IMR-90 (cell line): ENCODE measurements at regions not wholly inside any gene's neighbourhood (a gene's known extent, or its start where the extent isn't known, plus 50 kb on each side); places are given as distances from the start of the nearest gene placed in this dataset.

Source experiments
- ATAC-seq: fragments of 200-7000 bp; cut with Tn5 transposase; 2 replicates; pipeline ENCODE4 v1.9.1; 2020; ENCODE audit warnings: low read depth, mild to moderate bottlenecking, moderate library complexity
- BruUV-seq: library from RNA; stranded (reverse); fragments of 400-500 nt; replicated peaks from 2 replicates; lab custom pipeline; 2021; lab: Mats Ljungman, UMichigan
- CTCF ChIA-PET: fragments of 300-600 bp; formaldehyde crosslinking; extraction: SDS; loops from one replicate; lab custom pipeline; 2021; ENCODE audit warnings: antibody characterized with exemption; lab: Yijun Ruan, JAX
- POLR2A ChIA-PET: fragments of 300-600 bp; sonication (Branson Sonifier 250); formaldehyde crosslinking; loops from one replicate; lab custom pipeline; 2022; ENCODE audit warnings: antibody characterized with exemption; ENCODE audit not compliant: unreplicated experiment; lab: Charles Lee
- DNase-seq: peaks from one replicate; pipeline ENCODE4 v3.0.0; 2013
- H2AFZ ChIP-seq: replicated peaks from 2 replicates; pipeline ENCODE3; 2013; ENCODE audit warnings: low read length, mild to moderate bottlenecking; ENCODE audit not compliant: poor library complexity
- H2AK5ac ChIP-seq: 2 replicates; pipeline ENCODE4 v1.6.1; 2013; ENCODE audit warnings: low read depth, low read length, inconsistent platforms
- H2AK9ac ChIP-seq: replicated peaks from 2 replicates; pipeline ENCODE3; 2013; ENCODE audit warnings: mild to moderate bottlenecking, low read depth, low read length, moderate library complexity; ENCODE audit not compliant: poor library complexity
- H2BK120ac ChIP-seq: 2 replicates; pipeline ENCODE4 v1.6.1; 2013; ENCODE audit warnings: low read depth, low read length, inconsistent platforms
- H2BK15ac ChIP-seq: 3 replicates; pipeline ENCODE4 v1.6.1; 2013; ENCODE audit warnings: low read depth, low read length, inconsistent platforms
- H2BK20ac ChIP-seq: 2 replicates; pipeline ENCODE4 v1.6.1; 2013; ENCODE audit warnings: low read depth, mild to moderate bottlenecking, inconsistent platforms, low read length, moderate library complexity
- H2BK5ac ChIP-seq: 2 replicates; pipeline ENCODE4 v1.6.1; 2013; ENCODE audit warnings: mild to moderate bottlenecking, low read depth, low read length, inconsistent platforms; ENCODE audit not compliant: poor library complexity, severe bottlenecking
- H3K14ac ChIP-seq: replicated peaks from 2 replicates; pipeline ENCODE4 v1.6.1; 2013; ENCODE audit warnings: low read depth, low read length, inconsistent platforms
- H3K18ac ChIP-seq: 2 replicates; pipeline ENCODE4 v1.6.1; 2013; ENCODE audit warnings: low read depth, low read length, control low read depth
- H3K23ac ChIP-seq: 2 replicates; pipeline ENCODE4 v1.6.1; 2013; ENCODE audit warnings: low read depth, low read length, inconsistent platforms
- H3K27ac ChIP-seq: 2 replicates; pipeline ENCODE4 v1.5.1; 2013; ENCODE audit warnings: mild to moderate bottlenecking, control low read depth, low read length; ENCODE audit not compliant: insufficient read depth
- H3K27me3 ChIP-seq: 2 replicates; pipeline ENCODE4 v1.6.1; 2013; ENCODE audit warnings: low read length; ENCODE audit not compliant: control insufficient read depth, insufficient read depth
- H3K36me3 ChIP-seq: 2 replicates; pipeline ENCODE4 v1.6.1; 2013; ENCODE audit warnings: low read length, mixed read lengths; ENCODE audit not compliant: control insufficient read depth, insufficient read depth
- H3K4ac ChIP-seq: 2 replicates; pipeline ENCODE4 v1.6.1; 2013; ENCODE audit warnings: low read depth, low read length, inconsistent platforms
- H3K4me1 ChIP-seq: 2 replicates; pipeline ENCODE4 v1.6.1; 2013; ENCODE audit warnings: low read length, mixed read lengths; ENCODE audit not compliant: control insufficient read depth, insufficient read depth
- H3K4me2 ChIP-seq: 2 replicates; pipeline ENCODE4 v1.6.1; 2013; ENCODE audit warnings: low read depth, mild to moderate bottlenecking, control low read depth, low read length, moderate library complexity
- H3K4me3 ChIP-seq: 2 replicates; pipeline ENCODE4 v1.5.1; 2013; ENCODE audit warnings: low read depth, mild to moderate bottlenecking, control low read depth, low read length, moderate library complexity; ENCODE audit not compliant: insufficient read depth
- H3K56ac ChIP-seq: 2 replicates; pipeline ENCODE4 v1.6.1; 2013; ENCODE audit warnings: low read length, inconsistent platforms; ENCODE audit not compliant: insufficient read depth; ENCODE audit errors: extremely low read depth
- H3K79me1 ChIP-seq, 2 experiments: 2 replicates each; pipeline ENCODE4 v1.6.1; 2013; ENCODE audit warnings: low read length in 2 of 2, inconsistent platforms in 1 of 2, low read depth in 1 of 2
- H3K9ac ChIP-seq: 2 replicates; pipeline ENCODE4 v1.6.1; 2013; ENCODE audit warnings: low read depth, low read length, control low read depth
- H3K9me1 ChIP-seq: 2 replicates; pipeline ENCODE4 v1.6.1; 2013; ENCODE audit warnings: low read length, inconsistent platforms; ENCODE audit not compliant: insufficient read depth
- H3K9me3 ChIP-seq: 2 replicates; pipeline ENCODE4 v1.6.1; 2013; ENCODE audit warnings: low read length; ENCODE audit not compliant: control insufficient read depth, insufficient read depth
- H4K20me1 ChIP-seq: 2 replicates; pipeline ENCODE4 v1.6.1; 2013; ENCODE audit warnings: low read length, inconsistent platforms; ENCODE audit not compliant: insufficient read depth
- H4K5ac ChIP-seq: 2 replicates; pipeline ENCODE4 v1.6.1; 2013; ENCODE audit warnings: mild to moderate bottlenecking, low read depth, low read length, control low read depth
- H4K8ac ChIP-seq, 2 experiments: 2 replicates each; pipeline ENCODE4 v1.6.1; 2013; ENCODE audit warnings: low read depth in 2 of 2, low read length in 2 of 2, control low read depth in 1 of 2, inconsistent platforms in 1 of 2
- H4K91ac ChIP-seq: 2 replicates; pipeline ENCODE4 v1.6.1; 2013; ENCODE audit warnings: low read depth, low read length, inconsistent platforms; ENCODE audit not compliant: insufficient read depth
- BHLHE40 ChIP-seq: fragments of 150-350 bp; IDR thresholded peaks from 2 replicates; pipeline ENCODE4 v1.6.1; 2016; ENCODE audit warnings: mild to moderate bottlenecking, low read depth, low read length
- CEBPB ChIP-seq: IDR thresholded peaks from 2 replicates; pipeline ENCODE4 v1.6.1; 2012; ENCODE audit warnings: low read depth, low read length, improper control_type of control experiment
- CHD1 ChIP-seq: IDR thresholded peaks from 2 replicates; pipeline ENCODE4 v1.6.1; 2012; ENCODE audit warnings: low read depth, low read length, improper control_type of control experiment
- CTCF ChIP-seq: conservative IDR thresholded peaks from 2 replicates; pipeline ENCODE4 v1.5.1; 2012; ENCODE audit warnings: mild to moderate bottlenecking, low read depth, low read length, improper control_type of control experiment
- ELK1 ChIP-seq: fragments of 150-350 bp; IDR thresholded peaks from 2 replicates; pipeline ENCODE4 v1.6.1; 2016; ENCODE audit warnings: low read depth, mild to moderate bottlenecking, low read length, moderate library complexity, borderline replicate concordance
- MAZ ChIP-seq: IDR thresholded peaks from 2 replicates; pipeline ENCODE4 v1.6.1; 2012; ENCODE audit warnings: low read depth, mild to moderate bottlenecking, low read length, improper control_type of control experiment, moderate library complexity, borderline replicate concordance
- NFE2L2 ChIP-seq: fragments of 150-350 bp; IDR thresholded peaks from 2 replicates; pipeline ENCODE4 v1.6.1; 2016; ENCODE audit warnings: low read depth, mild to moderate bottlenecking, low read length
- POLR2A ChIP-seq: IDR thresholded peaks from 2 replicates; pipeline ENCODE4 v1.6.1; 2012; ENCODE audit warnings: mild to moderate bottlenecking, low read depth, low read length
- RAD21 ChIP-seq: IDR thresholded peaks from 2 replicates; pipeline ENCODE4 v1.6.1; 2012; ENCODE audit warnings: low read length, improper control_type of control experiment
- RCOR1 ChIP-seq: IDR thresholded peaks from 2 replicates; pipeline ENCODE4 v1.6.1; 2012; ENCODE audit warnings: mild to moderate bottlenecking, low read length, improper control_type of control experiment; ENCODE audit not compliant: insufficient replicate concordance
- RFX5 ChIP-seq: IDR thresholded peaks from 2 replicates; pipeline ENCODE4 v1.8.0; 2012; ENCODE audit warnings: low read depth, mild to moderate bottlenecking, low read length, moderate library complexity
- SMC3 ChIP-seq: fragments of 150-350 bp; IDR thresholded peaks from 2 replicates; pipeline ENCODE4 v1.6.1; 2016; ENCODE audit warnings: low read depth, mild to moderate bottlenecking, antibody characterized with exemption, low read length, moderate library complexity
- USF2 ChIP-seq: fragments of 150-350 bp; IDR thresholded peaks from 2 replicates; pipeline ENCODE4 v1.6.1; 2017; ENCODE audit warnings: mild to moderate bottlenecking, antibody characterized with exemption, low read length, low read depth
- WGBS, 2 experiments: methylation state at CpG; one replicate each; pipeline versions ENCODE4 v1.1.5 to v1.1.7; 2013; ENCODE audit warnings: missing lambda C conversion rate in 2 of 2; ENCODE audit not compliant: insufficient read length in 1 of 2; ENCODE audit errors: extremely low coverage in 2 of 2; 5-methylcytosine and 5-hydroxymethylcytosine counted together
- dilution Hi-C: fragments of 300-500 bp; cut with HindIII; formaldehyde crosslinking; loops from one replicate; pipeline ENCODE4 v1.14.3; 2018; ENCODE audit warnings: low sequenced_read_pairs; ENCODE audit not compliant: unreplicated experiment
- in situ Hi-C: fragments of 300-500 bp; cut with MboI; formaldehyde crosslinking; loops from 3 replicates; pipeline ENCODE4 v1.14.3; 2019; ENCODE audit warnings: low sequenced_read_pairs, inconsistent platforms, mixed read lengths
- intact Hi-C: fragments of 100-400 bp; cut with micrococcal nuclease; formaldehyde crosslinking; loops from 2 replicates; pipeline ENCODE4 v1.10.0; 2022

- Histone ChIP-seq H3K9me1 (no peaks in the 10 kb centered on the region), H3K4me2 (no peak overlapping the region), H3K14ac (no peak overlapping the region), H2BK20ac (no peak overlapping the region), H2AFZ (no peak overlapping the region), H4K8ac (no peak overlapping the region), H2BK15ac (no peak overlapping the region), H3K4me1 (no peaks in the 10 kb centered on the region), H3K9ac (no peak overlapping the region), H2AK9ac (no peak overlapping the region), H2AK5ac (no peak overlapping the region), H4K91ac (no peak overlapping the region), H3K27me3 (no peaks in the 10 kb centered on the region), H2BK5ac (no peak overlapping the region), H3K9me3 (peaks cover 7% of the 10 kb centered on the region), H3K4me3 (no peak overlapping the region), H3K79me1 (no peaks in the 10 kb centered on the region), H3K18ac (no peak overlapping the region), H3K56ac (no peak overlapping the region), H3K27ac (no peak overlapping the region), H3K4ac (no peak overlapping the region), H3K36me3 (no peaks in the 10 kb centered on the region), H2BK120ac (no peak overlapping the region), H4K20me1 (no peaks in the 10 kb centered on the region), H4K5ac (no peak overlapping the region), H3K23ac (no peak overlapping the region)
- ATAC-seq (no peak), DNase-seq (no peak)
- TF ChIP-seq ELK1 (no peak), BHLHE40 (no peak), RFX5 (no peak), MAZ (no peak), POLR2A (no peak), CTCF (no peak), RCOR1 (no peak), CHD1 (no peak), RAD21 (no peak), USF2 (no peak), NFE2L2 (no peak), CEBPB (no peak), SMC3 (no peak)
- no TSS peak for BruUV-seq
- intact Hi-C loops (no loop called here), dilution Hi-C loops (no loop called here), in situ Hi-C loops (no loop called here)
- no CpG with 5 or more reads among the region's 3 CpGs for WGBS, 2 experiments
- ChIA-PET POLR2A (no interaction called here), CTCF (no interaction called here)
Measured at GRCh38 chr16:8032406-8032805, 557.9 kb downstream of the TMEM114 start.
